CD14-positive monocyte (primary cell): ENCODE measurements at regions not wholly inside any gene's neighbourhood (a gene's known extent, or its start where the extent isn't known, plus 50 kb on each side); places are given as distances from the start of the nearest gene placed in this dataset.
"Not testable (repeated sequence)": the region's sequence is repeated elsewhere in the genome, so short reads cannot be mapped to it uniquely, and the experiment has no call there.

Experiments used
- DNase-seq, 3 donors: peaks; one replicate each; pipeline ENCODE4 v3.0.0-alpha.2; 2011 to 2022
- H2AFZ ChIP-seq: 2 replicates; pipeline ENCODE4 v1.6.0; 2012; ENCODE audit warnings: mild to moderate bottlenecking, low read depth, low read length, inconsistent platforms; ENCODE audit not compliant: insufficient read depth, poor library complexity, severe bottlenecking
- H3K27ac ChIP-seq, 2 donors: 1 replicate in 1 of 2; 2 replicates in 1 of 2; pipeline ENCODE4 v1.5.1; 2012 to 2013; ENCODE audit warnings: low read length in 2 of 2, control low read depth in 1 of 2, inconsistent platforms in 1 of 2, low read depth in 1 of 2, mild to moderate bottlenecking in 1 of 2
- H3K27me3 ChIP-seq, 2 donors: one replicate each; pipeline versions ENCODE4 v1.6.0 to v1.6.1; 2011 to 2013; ENCODE audit warnings: low read length in 2 of 2; ENCODE audit not compliant: control insufficient read depth in 2 of 2, insufficient read depth in 2 of 2
- H3K36me3 ChIP-seq, 2 donors: replicated peaks in 1 of 2; 1 replicate in 1 of 2; 2 replicates in 1 of 2; pipeline versions ENCODE4 v1.5.1 to v1.6.1; 2012 to 2013; ENCODE audit warnings: low read length in 2 of 2, control low read depth in 1 of 2, inconsistent platforms in 1 of 2, mild to moderate bottlenecking in 1 of 2; ENCODE audit not compliant: insufficient read depth in 2 of 2, control insufficient read depth in 1 of 2
- H3K4me1 ChIP-seq, 2 donors: 1 replicate in 1 of 2; 2 replicates in 1 of 2; pipeline versions ENCODE4 v1.5.1 to v1.6.1; 2012 to 2013; ENCODE audit warnings: low read length in 2 of 2, control low read depth in 1 of 2, inconsistent platforms in 1 of 2, mild to moderate bottlenecking in 1 of 2, moderate library complexity in 1 of 2; ENCODE audit not compliant: insufficient read depth in 2 of 2, control insufficient read depth in 1 of 2
- H3K4me2 ChIP-seq: replicated peaks from 2 replicates; pipeline ENCODE3; 2012; ENCODE audit warnings: low read length, moderate library complexity, mild to moderate bottlenecking; ENCODE audit not compliant: poor library complexity, severe bottlenecking; ENCODE audit errors: extremely low read depth
- H3K4me3 ChIP-seq, 3 experiments: fragments of 200-600 bp in 1 of 3; sonication (generic) in 1 of 3; replicated peaks in 1 of 3; 1 replicate in 2 of 3; 2 replicates in 1 of 3; pipeline ENCODE4 v1.5.1; 2011 to 2013; ENCODE audit warnings: low read length in 3 of 3, mild to moderate bottlenecking in 3 of 3, control low read depth in 2 of 3, low read depth in 2 of 3, inconsistent platforms in 1 of 3, moderate library complexity in 1 of 3
- H3K79me2 ChIP-seq: 2 replicates; pipeline ENCODE4 v1.6.0; 2012; ENCODE audit warnings: mild to moderate bottlenecking, control low read depth, inconsistent platforms, low read length, moderate library complexity; ENCODE audit not compliant: insufficient read depth
- H3K9ac ChIP-seq: 2 replicates; pipeline ENCODE4 v1.6.0; 2017; ENCODE audit warnings: low read length, mild to moderate bottlenecking; ENCODE audit not compliant: insufficient read depth, poor library complexity, severe bottlenecking
- H3K9me3 ChIP-seq, 2 donors: replicated peaks in 1 of 2; 1 replicate in 1 of 2; 2 replicates in 1 of 2; pipeline versions ENCODE4 v1.5.1 to v1.6.1; 2012 to 2013; ENCODE audit warnings: low read length in 2 of 2, control low read depth in 1 of 2; ENCODE audit not compliant: control insufficient read depth in 1 of 2, insufficient read depth in 1 of 2
- H4K20me1 ChIP-seq: 2 replicates; pipeline ENCODE4 v1.6.0; 2012; ENCODE audit warnings: mild to moderate bottlenecking, low read length, control low read depth, moderate library complexity; ENCODE audit not compliant: insufficient read depth
- H3K27ac Mint-ChIP-seq, 7 donors: one replicate each; pipeline ENCODE4 v1.8.0; 2020; ENCODE audit warnings: mild to moderate bottlenecking in 7 of 7, mixed read lengths in 7 of 7, moderate library complexity in 6 of 7, inconsistent platforms in 2 of 7
- H3K27me3 Mint-ChIP-seq, 3 donors: one replicate each; pipeline ENCODE4 v1.8.0; 2021 to 2022; ENCODE audit warnings: low read depth in 3 of 3, mild to moderate bottlenecking in 3 of 3, mixed read lengths in 3 of 3, moderate library complexity in 3 of 3, inconsistent platforms in 1 of 3
- H3K36me3 Mint-ChIP-seq, 2 donors: one replicate each; pipeline ENCODE4 v1.8.0; 2020; ENCODE audit warnings: mixed read lengths in 2 of 2, inconsistent platforms in 1 of 2, mild to moderate bottlenecking in 1 of 2
- H3K4me1 Mint-ChIP-seq: one replicate; pipeline ENCODE4 v1.8.0; 2020; ENCODE audit warnings: mild to moderate bottlenecking, mixed read lengths
- H3K4me3 Mint-ChIP-seq, 2 donors: one replicate each; pipeline ENCODE4 v1.8.0; 2020; ENCODE audit warnings: mild to moderate bottlenecking in 2 of 2, mixed read lengths in 2 of 2, moderate library complexity in 1 of 2
- H3K9me3 Mint-ChIP-seq, 7 donors: one replicate each; pipeline ENCODE4 v1.8.0; 2020 to 2022; ENCODE audit warnings: mixed read lengths in 7 of 7, mild to moderate bottlenecking in 6 of 7, moderate library complexity in 6 of 7, inconsistent platforms in 2 of 7
- CTCF ChIP-seq: fragments of 200-600 bp; IDR thresholded peaks from one replicate; pipeline ENCODE4 v1.8.0; 2022; ENCODE audit warnings: antibody characterized with exemption, mild to moderate bottlenecking
- WGBS: methylation state at CpG from one replicate; pipeline ENCODE4 v1.1.5; 2013; ENCODE audit warnings: missing lambda C conversion rate; ENCODE audit not compliant: insufficient coverage; 5-methylcytosine and 5-hydroxymethylcytosine counted together
- intact Hi-C, 2 donors: fragments of 100-400 bp; cut with micrococcal nuclease; formaldehyde crosslinking; loops; one replicate each; pipeline versions ENCODE4 v1.15.0 to v1.15.1; 2023

GRCh38 chr14:105987563-105987962, 461.2 kb downstream of the TMEM121 start:
- Mint-ChIP-seq H3K9me3 (peaks cover 0 to 2% (median 0%) of the 10 kb centered on the region in 7 donors), H3K4me1 (peaks cover 4% of the 10 kb centered on the region)
- intact Hi-C loops = no loop called here

GRCh38 chr14:105989566-105990302, 463.4 kb downstream of the TMEM121 start:
- DNase-seq = no peak
- H3K79me2 ChIP-seq = no peaks in the 10 kb centered on the region
- Mint-ChIP-seq H3K27ac (no peak overlapping the region), H3K4me1 (peaks cover 4% of the 10 kb centered on the region), H3K27me3 (peaks cover 0 to 1% (median 0%) of the 10 kb centered on the region in 3 donors), H3K9me3 (no peaks in the 10 kb centered on the region), H3K4me3 (no peak overlapping the region), H3K36me3 (no peaks in the 10 kb centered on the region)
- no peaks in the 10 kb centered on the region for H3K27me3 ChIP-seq
- H2AFZ ChIP-seq = no peak overlapping the region
- H3K27ac ChIP-seq = no peak overlapping the region
- intact Hi-C loops = no loop called here
- no peaks in the 10 kb centered on the region for H4K20me1 ChIP-seq
- H3K9me3 ChIP-seq = no peaks in the 10 kb centered on the region
- no peak overlapping the region for H3K4me3 ChIP-seq
- H3K4me1 ChIP-seq = no peaks in the 10 kb centered on the region
- no peaks in the 10 kb centered on the region for H3K36me3 ChIP-seq
- no peak overlapping the region for H3K9ac ChIP-seq
- H3K4me2 ChIP-seq = no peak overlapping the region
- TF ChIP-seq CTCF = no peak
- no CpG with 5 or more reads among the region's 2 CpGs for WGBS

More at GRCh38 chr14:105987563-105987962, 461.2 kb downstream of the TMEM121 start:
- no peak for TF ChIP-seq CTCF
- peaks cover 0 to 1% (median 0%) of the 10 kb centered on the region in 3 donors for H3K27me3 Mint-ChIP-seq
- Histone ChIP-seq H3K9me3 (no peaks in the 10 kb centered on the region), H2AFZ (no peak overlapping the region), H3K9ac (no peak overlapping the region), H3K27ac (no peak overlapping the region), H3K36me3 (no peaks in the 10 kb centered on the region), H3K4me1 (no peaks in the 10 kb centered on the region), H3K79me2 (no peaks in the 10 kb centered on the region), H3K4me2 (no peak overlapping the region), H3K4me3 (no peak overlapping the region), H4K20me1 (no peaks in the 10 kb centered on the region), H3K27me3 (no peaks in the 10 kb centered on the region)
- no peak overlapping the region for H3K4me3 Mint-ChIP-seq
- 80% methylated on average over 1 of the region's 4 CpGs for WGBS
- no peak for DNase-seq
- H3K36me3 Mint-ChIP-seq = no peaks in the 10 kb centered on the region
- H3K27ac Mint-ChIP-seq = no peak overlapping the region

- H4K20me1 ChIP-seq, H3K4me1 ChIP-seq, H3K4me2 ChIP-seq, H3K9me3 ChIP-seq, H3K9ac ChIP-seq, H3K27me3 ChIP-seq, H3K4me1 Mint-ChIP-seq, DNase-seq, H3K36me3 ChIP-seq, H3K79me2 ChIP-seq, H3K27me3 Mint-ChIP-seq, H3K9me3 Mint-ChIP-seq, H3K4me3 ChIP-seq, H3K27ac Mint-ChIP-seq, H3K4me3 Mint-ChIP-seq, H3K27ac ChIP-seq, intact Hi-C loops, H3K36me3 Mint-ChIP-seq, H2AFZ ChIP-seq: not testable (repeated sequence)
- 79% methylated on average over 4 of the region's 5 CpGs for WGBS
Observed at GRCh38 chr14:105991677-105992076, 465.3 kb downstream of the TMEM121 start.
